ENCODE measurements at regions not wholly inside any gene's neighbourhood (a gene's known extent, or its start where the extent isn't known, plus 50 kb on each side); places are given as distances from the start of the nearest gene placed in this dataset.

DNA sequence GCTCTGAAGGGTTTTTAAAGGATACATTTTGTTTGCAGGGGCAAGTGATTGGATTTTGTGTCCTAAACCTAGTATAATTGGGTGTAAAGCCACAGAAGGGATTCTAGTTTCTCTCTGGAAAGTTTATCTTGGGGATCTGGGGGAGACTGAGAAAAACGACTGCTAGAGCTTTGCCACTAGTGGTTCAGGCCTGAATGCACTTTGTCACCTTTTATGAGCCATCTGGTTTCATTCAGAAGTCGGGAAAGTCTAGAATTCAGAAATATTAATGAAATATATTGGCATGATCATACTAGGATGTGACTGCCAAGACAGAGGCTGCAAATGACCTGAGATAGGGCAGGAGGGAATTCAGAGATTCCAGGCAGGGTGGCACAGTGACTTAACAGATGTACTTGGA, 111.5 kb upstream of the KCNK2 start:
- DNase-seq, result no peak
- Histone ChIP-seq H3K4me3 (no peak overlapping the region), H3K4me1 (no peaks in the 10 kb centered on the region), H3K27ac (no peak overlapping the region), H3K27me3 (no peaks in the 10 kb centered on the region), H3K36me3 (no peaks in the 10 kb centered on the region), H3K9me3 (no peaks in the 10 kb centered on the region)
- intact Hi-C loops (cut with DNase I; ENCODE audit: low total_unique reads), result no loop called here
- TF ChIP-seq, protein P1, sequence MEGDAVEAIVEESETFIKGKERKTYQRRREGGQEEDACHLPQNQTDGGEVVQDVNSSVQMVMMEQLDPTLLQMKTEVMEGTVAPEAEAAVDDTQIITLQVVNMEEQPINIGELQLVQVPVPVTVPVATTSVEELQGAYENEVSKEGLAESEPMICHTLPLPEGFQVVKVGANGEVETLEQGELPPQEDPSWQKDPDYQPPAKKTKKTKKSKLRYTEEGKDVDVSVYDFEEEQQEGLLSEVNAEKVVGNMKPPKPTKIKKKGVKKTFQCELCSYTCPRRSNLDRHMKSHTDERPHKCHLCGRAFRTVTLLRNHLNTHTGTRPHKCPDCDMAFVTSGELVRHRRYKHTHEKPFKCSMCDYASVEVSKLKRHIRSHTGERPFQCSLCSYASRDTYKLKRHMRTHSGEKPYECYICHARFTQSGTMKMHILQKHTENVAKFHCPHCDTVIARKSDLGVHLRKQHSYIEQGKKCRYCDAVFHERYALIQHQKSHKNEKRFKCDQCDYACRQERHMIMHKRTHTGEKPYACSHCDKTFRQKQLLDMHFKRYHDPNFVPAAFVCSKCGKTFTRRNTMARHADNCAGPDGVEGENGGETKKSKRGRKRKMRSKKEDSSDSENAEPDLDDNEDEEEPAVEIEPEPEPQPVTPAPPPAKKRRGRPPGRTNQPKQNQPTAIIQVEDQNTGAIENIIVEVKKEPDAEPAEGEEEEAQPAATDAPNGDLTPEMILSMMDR (IDR thresholded peaks at IDR 0.05), result no peak

DNA sequence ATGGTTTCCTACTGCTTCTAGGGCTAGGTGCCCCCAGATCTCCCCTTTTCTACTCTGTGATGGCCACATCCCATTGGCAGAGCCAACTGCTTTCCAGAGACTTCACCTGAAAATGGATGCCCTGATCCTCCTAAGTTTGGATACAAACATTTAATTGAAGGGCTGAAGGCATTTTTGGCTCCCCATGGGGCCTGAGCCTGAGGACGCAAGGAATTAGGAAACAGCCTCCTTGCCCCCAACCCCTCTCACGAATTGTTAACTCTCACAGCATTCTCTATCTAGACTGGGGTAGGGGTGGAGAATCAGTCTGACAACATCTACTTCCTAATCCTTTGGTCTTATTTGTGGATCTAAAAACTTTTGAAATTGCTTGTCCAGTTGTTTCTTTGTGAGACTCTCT, 108.5 kb upstream of the KCNK2 start:
- Histone ChIP-seq H3K27me3 (no peaks in the 10 kb centered on the region), H3K9me3 (no peaks in the 10 kb centered on the region), H3K4me1 (no peaks in the 10 kb centered on the region), H3K36me3 (no peaks in the 10 kb centered on the region), H3K4me3 (no peak overlapping the region), H3K27ac (no peak overlapping the region)
- DNase-seq, result no peak
- intact Hi-C loops (cut with DNase I; ENCODE audit: low total_unique reads), result no loop called here
- TF ChIP-seq, protein P1 (IDR thresholded peaks at IDR 0.05), result no peak

DNA sequence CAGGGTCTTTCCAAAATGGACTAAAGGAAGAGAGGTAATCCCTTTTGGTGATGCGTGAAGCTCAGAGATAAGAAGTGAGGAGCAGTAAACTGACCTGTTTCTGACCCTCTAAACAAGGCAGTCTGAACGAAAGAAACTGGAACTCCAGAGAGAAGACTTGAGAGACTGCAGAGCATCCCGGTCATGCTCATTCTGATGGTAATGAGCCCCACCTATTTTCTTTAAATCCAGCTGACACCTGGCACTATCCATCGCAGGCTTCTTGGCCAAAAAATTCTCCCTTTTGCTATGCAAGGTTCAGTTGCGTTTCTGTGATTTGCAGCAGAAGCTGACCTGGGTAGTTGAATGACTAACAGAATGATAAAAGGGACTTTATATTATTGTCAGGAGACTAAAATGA, 105.9 kb upstream of the KCNK2 start:
- intact Hi-C loops (cut with DNase I; ENCODE audit: low total_unique reads), result no loop called here
- Histone ChIP-seq H3K4me3 (no peak overlapping the region), H3K9me3 (no peaks in the 10 kb centered on the region), H3K4me1 (no peaks in the 10 kb centered on the region), H3K27me3 (no peaks in the 10 kb centered on the region), H3K27ac (no peak overlapping the region), H3K36me3 (no peaks in the 10 kb centered on the region)
- TF ChIP-seq, protein P1 (IDR thresholded peaks at IDR 0.05), result no peak
- no peak for DNase-seq

DNA sequence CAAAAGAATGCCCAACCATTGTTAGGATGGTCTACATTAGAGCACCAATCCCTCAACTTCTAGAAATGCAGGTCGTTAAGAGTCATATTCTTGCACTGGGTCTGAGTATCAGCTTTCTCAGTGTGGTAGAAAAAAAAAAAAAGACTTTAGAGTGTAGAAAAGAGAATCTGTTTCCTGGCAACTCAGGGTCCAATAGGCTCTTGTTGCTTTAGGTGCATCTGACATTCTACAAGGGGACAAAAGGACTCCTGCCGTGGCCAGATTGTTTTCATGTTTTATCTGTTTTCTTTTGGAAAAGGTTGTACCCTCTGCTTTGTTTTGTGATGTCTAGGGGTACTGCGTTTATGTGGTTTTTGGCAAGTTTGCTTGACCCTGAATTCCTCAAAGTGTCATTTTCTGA, 105.4 kb upstream of the KCNK2 start:
- Histone ChIP-seq H3K36me3 (no peaks in the 10 kb centered on the region), H3K9me3 (no peaks in the 10 kb centered on the region), H3K4me3 (no peak overlapping the region), H3K4me1 (no peaks in the 10 kb centered on the region), H3K27ac (no peak overlapping the region), H3K27me3 (no peaks in the 10 kb centered on the region)
- intact Hi-C loops (cut with DNase I; ENCODE audit: low total_unique reads), result no loop called here
- no peak for DNase-seq
- TF ChIP-seq, protein P1 (IDR thresholded peaks at IDR 0.05), result no peak

DNA sequence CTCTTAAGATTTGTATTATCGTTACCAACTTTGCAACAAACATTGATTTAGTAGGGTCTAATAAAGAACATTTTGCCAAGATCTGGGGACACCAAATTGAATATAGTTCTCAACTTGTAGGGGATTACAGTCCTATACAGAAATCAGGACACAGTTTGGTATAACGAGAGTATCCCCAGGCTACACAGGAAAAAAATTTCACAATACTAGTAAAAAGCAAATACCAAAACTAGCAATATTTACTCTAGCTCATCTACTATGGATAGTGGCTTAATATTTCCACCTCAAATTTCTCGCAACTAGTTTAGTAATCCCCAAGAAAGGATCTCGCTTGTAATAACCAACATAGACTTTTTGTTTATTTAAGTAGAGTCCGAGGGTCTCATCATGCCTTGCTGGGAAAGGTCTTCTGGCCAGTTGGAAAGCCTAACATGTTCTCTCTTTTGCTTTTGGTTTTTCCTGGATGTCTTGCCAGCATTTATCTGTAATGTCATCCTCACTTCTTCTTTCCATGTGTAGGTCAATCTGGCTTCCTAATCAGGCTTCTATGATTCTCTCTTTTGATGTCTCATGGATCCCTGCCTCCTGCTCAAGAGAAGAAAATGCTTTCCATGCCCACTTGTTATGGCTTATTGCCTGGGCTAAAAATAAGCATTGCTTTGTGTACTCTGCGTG, 104.7 kb upstream of the KCNK2 start:
- no peak for DNase-seq
- no peak overlapping the region for H3K4me3 ChIP-seq
- no peak overlapping the region for H3K27ac ChIP-seq
- no peaks in the 10 kb centered on the region for H3K9me3 ChIP-seq
- TF ChIP-seq, protein P1 (IDR thresholded peaks at IDR 0.05), result no peak
- intact Hi-C loops (cut with DNase I; ENCODE audit: low total_unique reads), result no loop called here
- no peaks in the 10 kb centered on the region for H3K27me3 ChIP-seq
- H3K4me1 ChIP-seq, result no peaks in the 10 kb centered on the region
- H3K36me3 ChIP-seq, result no peaks in the 10 kb centered on the region

DNA sequence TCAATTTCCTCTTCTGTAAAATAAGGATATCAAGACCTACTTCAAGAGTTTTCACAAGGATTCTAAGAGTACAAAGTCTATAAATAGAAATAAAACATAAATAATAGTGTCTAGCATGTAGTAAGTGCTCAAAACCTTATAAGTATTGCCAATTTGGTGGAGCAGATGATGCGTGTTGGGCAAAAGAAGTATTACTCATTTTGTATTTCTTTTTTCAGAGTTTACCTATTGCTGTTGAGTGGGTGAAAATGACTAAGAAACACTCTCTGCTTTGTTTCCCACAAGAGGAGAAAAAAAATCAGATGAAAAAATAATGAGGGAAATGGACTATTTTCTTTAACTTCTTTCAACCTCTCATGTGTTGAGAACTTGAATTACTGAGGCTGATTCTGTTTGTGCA, 103.3 kb upstream of the KCNK2 start:
- DNase-seq, result no peak
- Histone ChIP-seq H3K4me1 (no peaks in the 10 kb centered on the region), H3K4me3 (no peak overlapping the region), H3K36me3 (no peaks in the 10 kb centered on the region), H3K27me3 (no peaks in the 10 kb centered on the region), H3K27ac (no peak overlapping the region), H3K9me3 (no peaks in the 10 kb centered on the region)
- TF ChIP-seq, protein P1 (IDR thresholded peaks at IDR 0.05), result no peak
- intact Hi-C loops (cut with DNase I; ENCODE audit: low total_unique reads), result no loop called here

Data from tibial artery (tissue), 4 donors.